ENCODE measurements at regions not wholly inside any gene's neighbourhood (a gene's known extent, or its start where the extent isn't known, plus 50 kb on each side); places are given as distances from the start of the nearest gene placed in this dataset.

GRCh38 chr11:29282088-29282487, 734.7 kb downstream of the KCNA4 start:
- H4K12ac ChIP-seq (ENCODE audit: low read depth, low read length) = no peak overlapping the region
- no peak overlapping the region for H2BK120ac ChIP-seq (ENCODE audit: insufficient read depth, low read length, poor library complexity)
- H3K14ac ChIP-seq (ENCODE audit: low read length) = no peak overlapping the region
- H3K36me3 ChIP-seq (ENCODE audit: control insufficient read depth in 1 of 2, insufficient read depth in 2 of 2, low read length in 2 of 2) = no peaks in the 10 kb centered on the region
- no peak overlapping the region for H4K91ac ChIP-seq (ENCODE audit: low read depth, low read length)
- no peak overlapping the region for H3K4me3 ChIP-seq (ENCODE audit: low read depth, low read length)
- no peak overlapping the region for H2BK12ac ChIP-seq (ENCODE audit: low read length)
- H3K4me2 ChIP-seq (ENCODE audit: low read length) = no peak overlapping the region
- peak in 1 of 2 donors; percentile 31 for DNase-seq
- no peak overlapping the region for H3K4ac ChIP-seq (ENCODE audit: low read depth, low read length)
- no peaks in the 10 kb centered on the region for H3K4me1 ChIP-seq (ENCODE audit: control insufficient read depth in 1 of 2, insufficient read depth in 2 of 2, low read length in 2 of 2)
- H3K18ac ChIP-seq (ENCODE audit: low read length) = no peak overlapping the region
- no peak overlapping the region for H4K8ac ChIP-seq (ENCODE audit: low read depth, low read length)
- WGBS (ENCODE audit: extremely low coverage, insufficient coverage, insufficient read length) = no CpG with 5 or more reads among the region's 2 CpGs
- H3K23ac ChIP-seq (ENCODE audit: low read length) = no peak overlapping the region
- H2AK5ac ChIP-seq (ENCODE audit: low read length) = no peak overlapping the region
- H3K9me3 ChIP-seq (ENCODE audit: insufficient read depth, low read depth, low read length) = no peaks in the 10 kb centered on the region
- no peaks in the 10 kb centered on the region for H3K79me1 ChIP-seq (ENCODE audit: low read length)
- H3K79me2 ChIP-seq (ENCODE audit: control insufficient read depth, insufficient read depth, low read length, poor library complexity) = no peaks in the 10 kb centered on the region
- H3K27me3 ChIP-seq (ENCODE audit: insufficient read depth, low read length) = no peaks in the 10 kb centered on the region
- no peak overlapping the region for H3K9ac ChIP-seq (ENCODE audit: low read length)
- no peak overlapping the region for H2BK5ac ChIP-seq (ENCODE audit: low read depth, low read length, poor library complexity)
- no peak overlapping the region for H2AFZ ChIP-seq (ENCODE audit: insufficient read depth, low read length, poor library complexity)
- no peak overlapping the region for H3K27ac ChIP-seq (ENCODE audit: low read depth, low read length)

- Histone ChIP-seq H4K12ac (ENCODE audit: low read depth, low read length) (no peak overlapping the region), H3K4me1 (ENCODE audit: control insufficient read depth in 1 of 2, insufficient read depth in 2 of 2, low read length in 2 of 2) (no peaks in the 10 kb centered on the region), H2BK5ac (ENCODE audit: low read depth, low read length, poor library complexity) (no peak overlapping the region), H2AK5ac (ENCODE audit: low read length) (no peak overlapping the region), H3K18ac (ENCODE audit: low read length) (no peak overlapping the region), H2BK120ac (ENCODE audit: insufficient read depth, low read length, poor library complexity) (no peak overlapping the region), H4K91ac (ENCODE audit: low read depth, low read length) (no peak overlapping the region), H3K4ac (ENCODE audit: low read depth, low read length) (no peak overlapping the region), H3K79me1 (ENCODE audit: low read length) (no peaks in the 10 kb centered on the region), H3K27ac (ENCODE audit: low read depth, low read length) (no peak overlapping the region), H2BK12ac (ENCODE audit: low read length) (no peak overlapping the region), H3K4me2 (ENCODE audit: low read length) (no peak overlapping the region), H3K36me3 (ENCODE audit: control insufficient read depth in 1 of 2, insufficient read depth in 2 of 2, low read length in 2 of 2) (no peaks in the 10 kb centered on the region), H3K14ac (ENCODE audit: low read length) (no peak overlapping the region), H3K27me3 (ENCODE audit: insufficient read depth, low read length) (no peaks in the 10 kb centered on the region), H3K9me3 (ENCODE audit: insufficient read depth, low read depth, low read length) (no peaks in the 10 kb centered on the region), H3K9ac (ENCODE audit: low read length) (no peak overlapping the region), H4K8ac (ENCODE audit: low read depth, low read length) (no peak overlapping the region), H3K4me3 (ENCODE audit: low read depth, low read length) (no peak overlapping the region), H3K23ac (ENCODE audit: low read length) (no peak overlapping the region), H2AFZ (ENCODE audit: insufficient read depth, low read length, poor library complexity) (no peak overlapping the region), H3K79me2 (ENCODE audit: control insufficient read depth, insufficient read depth, low read length, poor library complexity) (no peaks in the 10 kb centered on the region)
- DNase-seq = no peak
- WGBS (ENCODE audit: extremely low coverage, insufficient coverage, insufficient read length) = no CpG with 5 or more reads among the region's 3 CpGs
Observed at GRCh38 chr11:29281271-29281777, 735.5 kb downstream of the KCNA4 start.

GRCh38 chr11:29280452-29280851, 736.4 kb downstream of the KCNA4 start:
- Histone ChIP-seq H3K27ac (ENCODE audit: low read depth, low read length) (no peak overlapping the region), H3K4me1 (ENCODE audit: control insufficient read depth in 1 of 2, insufficient read depth in 2 of 2, low read length in 2 of 2) (no peaks in the 10 kb centered on the region), H3K4me2 (ENCODE audit: low read length) (no peak overlapping the region), H2AFZ (ENCODE audit: insufficient read depth, low read length, poor library complexity) (no peak overlapping the region), H3K23ac (ENCODE audit: low read length) (no peak overlapping the region), H3K9me3 (ENCODE audit: insufficient read depth, low read depth, low read length) (no peaks in the 10 kb centered on the region), H3K9ac (ENCODE audit: low read length) (no peak overlapping the region), H3K14ac (ENCODE audit: low read length) (no peak overlapping the region), H3K79me1 (ENCODE audit: low read length) (no peaks in the 10 kb centered on the region), H4K12ac (ENCODE audit: low read depth, low read length) (no peak overlapping the region), H3K4ac (ENCODE audit: low read depth, low read length) (no peak overlapping the region), H2AK5ac (ENCODE audit: low read length) (no peak overlapping the region), H2BK5ac (ENCODE audit: low read depth, low read length, poor library complexity) (no peak overlapping the region), H3K79me2 (ENCODE audit: control insufficient read depth, insufficient read depth, low read length, poor library complexity) (no peaks in the 10 kb centered on the region), H2BK120ac (ENCODE audit: insufficient read depth, low read length, poor library complexity) (no peak overlapping the region), H3K36me3 (ENCODE audit: control insufficient read depth in 1 of 2, insufficient read depth in 2 of 2, low read length in 2 of 2) (no peaks in the 10 kb centered on the region), H2BK12ac (ENCODE audit: low read length) (no peak overlapping the region), H3K27me3 (ENCODE audit: insufficient read depth, low read length) (no peaks in the 10 kb centered on the region), H4K8ac (ENCODE audit: low read depth, low read length) (no peak overlapping the region), H3K4me3 (ENCODE audit: low read depth, low read length) (no peak overlapping the region), H4K91ac (ENCODE audit: low read depth, low read length) (no peak overlapping the region), H3K18ac (ENCODE audit: low read length) (no peak overlapping the region)
- DNase-seq = no peak
- no CpG with 5 or more reads among the region's 2 CpGs for WGBS (ENCODE audit: extremely low coverage, insufficient coverage, insufficient read length)

GRCh38 chr11:29279716-29280115, 737.1 kb downstream of the KCNA4 start:
- no peak overlapping the region for H3K14ac ChIP-seq (ENCODE audit: low read length)
- no peak overlapping the region for H3K23ac ChIP-seq (ENCODE audit: low read length)
- H3K79me1 ChIP-seq (ENCODE audit: low read length) = no peaks in the 10 kb centered on the region
- H2AK5ac ChIP-seq (ENCODE audit: low read length) = no peak overlapping the region
- H4K91ac ChIP-seq (ENCODE audit: low read depth, low read length) = no peak overlapping the region
- H3K79me2 ChIP-seq (ENCODE audit: control insufficient read depth, insufficient read depth, low read length, poor library complexity) = no peaks in the 10 kb centered on the region
- no CpG with 5 or more reads among the region's 2 CpGs for WGBS (ENCODE audit: extremely low coverage, insufficient coverage, insufficient read length)
- H2BK5ac ChIP-seq (ENCODE audit: low read depth, low read length, poor library complexity) = no peak overlapping the region
- H3K18ac ChIP-seq (ENCODE audit: low read length) = no peak overlapping the region
- H3K9ac ChIP-seq (ENCODE audit: low read length) = no peak overlapping the region
- H3K9me3 ChIP-seq (ENCODE audit: insufficient read depth, low read depth, low read length) = no peaks in the 10 kb centered on the region
- H4K8ac ChIP-seq (ENCODE audit: low read depth, low read length) = no peak overlapping the region
- no peaks in the 10 kb centered on the region for H3K36me3 ChIP-seq (ENCODE audit: control insufficient read depth in 1 of 2, insufficient read depth in 2 of 2, low read length in 2 of 2)
- H3K4me1 ChIP-seq (ENCODE audit: control insufficient read depth in 1 of 2, insufficient read depth in 2 of 2, low read length in 2 of 2) = no peaks in the 10 kb centered on the region
- H2AFZ ChIP-seq (ENCODE audit: insufficient read depth, low read length, poor library complexity) = no peak overlapping the region
- H2BK12ac ChIP-seq (ENCODE audit: low read length) = no peak overlapping the region
- no peak for DNase-seq
- no peaks in the 10 kb centered on the region for H3K27me3 ChIP-seq (ENCODE audit: insufficient read depth, low read length)
- H3K4me2 ChIP-seq (ENCODE audit: low read length) = no peak overlapping the region
- H3K4ac ChIP-seq (ENCODE audit: low read depth, low read length) = no peak overlapping the region
- H2BK120ac ChIP-seq (ENCODE audit: insufficient read depth, low read length, poor library complexity) = no peak overlapping the region
- no peak overlapping the region for H4K12ac ChIP-seq (ENCODE audit: low read depth, low read length)
- no peak overlapping the region for H3K27ac ChIP-seq (ENCODE audit: low read depth, low read length)
- H3K4me3 ChIP-seq (ENCODE audit: low read depth, low read length) = no peak overlapping the region

All from trophoblast cell (in vitro differentiated cells and primary cell).